Thyroid gland (tissue), 4 donors: ENCODE measurements at regions not wholly inside any gene's neighbourhood (a gene's known extent, or its start where the extent isn't known, plus 50 kb on each side); places are given as distances from the start of the nearest gene placed in this dataset.
"Not testable (repeated sequence)": the region's sequence is repeated elsewhere in the genome, so short reads cannot be mapped to it uniquely, and the experiment has no call there.

Experiments
- POLR2A ChIP-seq, 2 donors: fragments of 450-650 bp; IDR thresholded peaks; one replicate each; pipeline ENCODE4 v1.6.1; 2017; ENCODE audit warnings: antibody characterized with exemption in 2 of 2, mild to moderate bottlenecking in 2 of 2, moderate library complexity in 1 of 2
- TF ChIP-seq, protein P1 (sequence below), 6 experiments: fragments of 200-600 bp in 3 of 6; fragments of 450-650 bp in 3 of 6; sonication (generic) in 3 of 6; IDR thresholded peaks; one replicate each; pipeline ENCODE4 v1.5.1; 2016 to 2019; ENCODE audit warnings: antibody characterized with exemption in 6 of 6, mild to moderate bottlenecking in 2 of 6, inconsistent platforms in 1 of 6, moderate library complexity in 1 of 6

DNA sequence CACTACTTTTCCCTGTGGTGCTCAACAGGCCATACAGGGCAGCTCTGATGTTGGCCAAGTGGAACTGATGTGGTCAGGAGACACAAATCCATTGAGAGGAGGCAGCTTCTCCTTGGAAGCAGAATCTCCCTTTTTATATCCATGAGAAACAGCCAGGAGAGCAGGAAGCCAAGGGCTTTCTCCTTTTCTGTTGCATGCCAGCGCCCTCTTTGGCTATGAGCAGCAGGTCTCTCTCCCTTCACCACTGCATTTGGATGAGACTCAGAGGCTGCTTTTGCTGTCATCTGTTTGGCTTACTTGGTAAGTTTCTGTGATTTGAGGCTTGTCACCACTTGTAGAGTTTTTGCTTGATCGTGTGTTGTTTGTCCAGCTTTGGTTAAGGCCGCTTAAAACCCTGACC, 202.2 kb upstream of the PLGLB1 start:
- TF ChIP-seq, protein P1, sequence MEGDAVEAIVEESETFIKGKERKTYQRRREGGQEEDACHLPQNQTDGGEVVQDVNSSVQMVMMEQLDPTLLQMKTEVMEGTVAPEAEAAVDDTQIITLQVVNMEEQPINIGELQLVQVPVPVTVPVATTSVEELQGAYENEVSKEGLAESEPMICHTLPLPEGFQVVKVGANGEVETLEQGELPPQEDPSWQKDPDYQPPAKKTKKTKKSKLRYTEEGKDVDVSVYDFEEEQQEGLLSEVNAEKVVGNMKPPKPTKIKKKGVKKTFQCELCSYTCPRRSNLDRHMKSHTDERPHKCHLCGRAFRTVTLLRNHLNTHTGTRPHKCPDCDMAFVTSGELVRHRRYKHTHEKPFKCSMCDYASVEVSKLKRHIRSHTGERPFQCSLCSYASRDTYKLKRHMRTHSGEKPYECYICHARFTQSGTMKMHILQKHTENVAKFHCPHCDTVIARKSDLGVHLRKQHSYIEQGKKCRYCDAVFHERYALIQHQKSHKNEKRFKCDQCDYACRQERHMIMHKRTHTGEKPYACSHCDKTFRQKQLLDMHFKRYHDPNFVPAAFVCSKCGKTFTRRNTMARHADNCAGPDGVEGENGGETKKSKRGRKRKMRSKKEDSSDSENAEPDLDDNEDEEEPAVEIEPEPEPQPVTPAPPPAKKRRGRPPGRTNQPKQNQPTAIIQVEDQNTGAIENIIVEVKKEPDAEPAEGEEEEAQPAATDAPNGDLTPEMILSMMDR (IDR thresholded peaks at IDR 0.05): not testable (repeated sequence)
- not testable (repeated sequence) for TF ChIP-seq POLR2A (IDR thresholded peaks at IDR 0.05)
